Activated CD8-positive, alpha-beta memory T cell treated with anti-CD3 and anti-CD28 coated beads for 36 hours (primary cell): ENCODE measurements at regions not wholly inside any gene's neighbourhood (a gene's known extent, or its start where the extent isn't known, plus 50 kb on each side); places are given as distances from the start of the nearest gene placed in this dataset.
"Not testable (repeated sequence)": the region's sequence is repeated elsewhere in the genome, so short reads cannot be mapped to it uniquely, and the experiment has no call there.

Experiments used
- CTCF ChIA-PET: fragments of 350-600 bp; sonication (Branson Sonifier 250); formaldehyde crosslinking; loops from one replicate; lab custom pipeline; 2021; ENCODE audit warnings: antibody characterized with exemption; lab: Charles Lee
- POLR2A ChIA-PET: fragments of 350-600 bp; sonication (Branson Sonifier 250); formaldehyde crosslinking; loops from one replicate; lab custom pipeline; 2021; ENCODE audit warnings: antibody characterized with exemption; lab: Charles Lee

DNA sequence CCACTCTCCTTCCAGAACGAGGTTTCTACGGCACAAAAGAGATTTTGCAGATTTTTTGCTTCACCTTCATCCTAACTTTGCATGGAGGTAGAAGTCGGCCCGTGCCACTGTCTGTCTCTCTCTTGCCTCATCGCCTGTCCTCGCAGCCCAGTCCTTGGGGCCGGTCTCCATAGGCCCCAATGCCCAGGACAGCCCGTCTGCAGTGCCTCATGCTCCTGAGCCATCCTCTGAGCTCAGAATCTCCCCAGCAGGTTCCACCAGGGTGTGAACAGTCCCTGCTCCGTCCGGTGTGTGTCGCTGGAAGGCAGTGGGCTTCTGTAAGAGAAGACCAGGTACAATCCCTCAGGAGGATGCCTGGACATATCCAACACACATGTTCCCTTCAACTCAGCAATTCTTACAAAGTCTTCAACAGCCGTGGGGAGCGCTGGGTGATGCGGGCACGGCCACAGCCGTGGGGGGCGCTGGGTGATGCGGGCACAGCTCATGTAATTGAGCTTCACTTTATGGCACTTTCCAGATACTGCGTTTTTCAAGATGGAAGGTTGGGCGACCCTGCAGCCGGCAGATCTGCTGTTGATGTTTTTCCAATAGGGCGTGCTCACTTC lies 231.9 kb downstream of the DLL1 start:
- ChIA-PET POLR2A (no interaction called here), CTCF (no interaction called here)

DNA sequence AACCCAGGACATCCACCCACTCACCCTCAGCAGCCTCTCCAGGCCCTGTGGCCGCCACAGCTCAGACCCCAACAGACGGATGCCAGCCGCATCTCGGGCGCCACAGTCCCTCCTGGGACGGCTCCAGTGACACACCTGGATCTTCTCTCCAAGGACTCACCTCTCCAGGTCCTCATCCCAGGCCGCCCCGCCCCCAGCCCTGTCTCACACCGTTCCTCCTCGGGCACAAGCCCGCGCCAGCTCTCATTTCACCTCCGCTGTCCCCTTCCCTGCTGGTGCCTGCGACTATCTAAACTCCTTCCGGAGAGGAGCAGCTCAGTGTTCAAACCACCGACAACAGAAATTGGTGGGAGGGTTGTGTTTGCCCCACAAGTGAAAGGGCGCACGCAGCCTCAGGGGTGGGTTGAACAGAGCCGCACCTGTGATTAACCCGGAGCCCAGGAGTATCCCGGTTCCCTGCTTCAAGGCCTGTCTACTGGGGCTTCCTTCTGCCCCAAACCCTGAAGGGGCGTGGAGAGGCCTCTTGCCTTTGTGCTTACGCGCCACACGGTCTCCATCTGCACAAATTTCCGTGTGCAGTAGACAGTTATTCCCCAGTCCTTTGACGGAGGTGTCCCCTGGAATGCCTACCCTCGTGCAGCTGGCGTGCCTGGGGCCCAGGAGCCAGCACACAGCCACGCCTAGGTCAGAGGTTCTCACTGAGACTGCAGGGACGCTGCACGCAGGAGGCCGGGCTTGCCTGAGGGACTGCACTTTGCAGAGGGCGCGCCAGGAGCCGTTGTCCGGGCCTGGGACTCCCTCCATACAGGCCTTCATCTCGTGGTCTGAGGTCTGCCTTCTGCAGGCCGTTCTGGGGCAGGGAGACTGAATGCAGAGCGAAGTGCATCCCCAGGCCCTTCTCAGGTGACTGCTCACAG lies 232.7 kb downstream of the DLL1 start:
- ChIA-PET POLR2A (no interaction called here), CTCF (no interaction called here)

DNA sequence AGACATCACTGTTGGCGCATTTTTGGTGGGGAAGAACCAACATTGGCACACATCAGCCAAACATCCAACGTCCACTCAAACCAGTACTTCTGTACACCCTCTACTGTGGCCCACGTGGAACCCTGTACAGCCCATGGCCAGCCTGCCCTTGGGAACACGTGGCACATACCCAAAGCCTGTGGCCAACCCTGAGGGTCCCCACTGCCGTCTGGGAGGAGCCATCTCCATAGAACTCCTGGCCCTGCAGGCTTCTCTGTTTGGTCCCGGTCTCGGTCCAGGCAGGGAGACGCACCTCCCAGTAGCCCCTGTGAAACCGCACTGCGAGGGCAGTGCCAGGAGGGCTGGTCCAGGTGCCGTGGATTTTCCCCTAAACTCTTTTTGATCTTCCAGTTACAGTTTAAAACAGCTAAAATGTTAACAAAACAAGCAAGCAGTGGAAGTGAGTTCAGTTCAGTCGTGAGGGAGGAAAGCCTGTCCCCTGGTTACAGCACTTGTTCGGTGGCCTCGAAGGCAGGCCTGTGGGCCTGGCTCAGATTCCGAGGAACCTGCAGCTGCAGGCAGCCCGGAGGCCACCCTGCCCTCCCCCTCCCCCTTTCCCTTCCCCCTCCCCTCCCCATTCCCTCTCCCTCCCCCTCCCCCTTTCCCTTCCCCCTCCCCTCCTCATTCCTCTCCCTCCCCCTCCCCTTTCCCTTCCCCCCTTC lies 233.7 kb downstream of the DLL1 start:
- CTCF ChIA-PET = no interaction called here

DNA sequence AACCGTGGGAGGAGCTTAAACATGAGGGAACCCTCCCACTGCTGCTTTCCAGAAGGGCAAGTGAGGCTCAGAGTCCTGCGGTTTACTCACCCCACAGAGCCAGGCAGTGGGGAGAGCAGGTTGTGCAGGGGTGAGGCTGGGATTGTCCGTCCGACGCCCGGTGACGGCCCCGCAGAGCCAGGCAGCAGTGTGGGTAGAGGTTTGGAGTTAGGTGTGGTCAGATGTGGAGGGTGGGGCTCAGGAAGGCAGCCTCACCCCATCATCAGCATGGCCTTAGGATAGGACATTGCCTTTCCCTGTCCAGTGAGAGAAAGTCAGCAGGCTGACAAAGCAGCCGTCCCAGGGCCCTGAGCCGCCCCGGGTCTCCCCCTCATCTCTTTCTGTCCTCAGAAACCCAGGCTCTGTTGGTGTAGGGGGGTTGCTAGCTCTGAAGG lies 234.6 kb downstream of the DLL1 start:
- CTCF ChIA-PET = no interaction called here
- POLR2A ChIA-PET = no interaction called here

More for the DNA sequence above, 233.7 kb downstream of the DLL1 start:
- POLR2A ChIA-PET = no interaction called here

DNA sequence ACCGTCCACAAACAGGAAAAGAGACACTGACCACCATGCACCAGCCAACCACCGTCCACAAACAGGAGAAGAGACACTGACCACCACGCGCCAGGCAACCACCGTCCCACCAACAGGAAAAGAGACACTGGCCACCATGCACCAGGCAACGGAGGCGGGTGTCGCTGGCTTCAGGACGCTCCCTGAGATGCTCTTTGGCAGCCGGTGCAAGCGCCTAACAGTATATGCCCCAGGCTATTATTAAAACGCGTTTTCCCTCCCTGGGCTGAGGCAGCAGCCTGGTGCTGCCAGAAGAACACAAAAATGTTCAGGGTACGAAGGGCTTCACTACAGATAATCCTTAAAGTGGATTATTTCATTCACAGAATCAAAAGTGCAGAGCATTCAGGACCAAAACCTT lies 235.1 kb downstream of the DLL1 start:
- POLR2A ChIA-PET, CTCF ChIA-PET: not testable (repeated sequence)

DNA sequence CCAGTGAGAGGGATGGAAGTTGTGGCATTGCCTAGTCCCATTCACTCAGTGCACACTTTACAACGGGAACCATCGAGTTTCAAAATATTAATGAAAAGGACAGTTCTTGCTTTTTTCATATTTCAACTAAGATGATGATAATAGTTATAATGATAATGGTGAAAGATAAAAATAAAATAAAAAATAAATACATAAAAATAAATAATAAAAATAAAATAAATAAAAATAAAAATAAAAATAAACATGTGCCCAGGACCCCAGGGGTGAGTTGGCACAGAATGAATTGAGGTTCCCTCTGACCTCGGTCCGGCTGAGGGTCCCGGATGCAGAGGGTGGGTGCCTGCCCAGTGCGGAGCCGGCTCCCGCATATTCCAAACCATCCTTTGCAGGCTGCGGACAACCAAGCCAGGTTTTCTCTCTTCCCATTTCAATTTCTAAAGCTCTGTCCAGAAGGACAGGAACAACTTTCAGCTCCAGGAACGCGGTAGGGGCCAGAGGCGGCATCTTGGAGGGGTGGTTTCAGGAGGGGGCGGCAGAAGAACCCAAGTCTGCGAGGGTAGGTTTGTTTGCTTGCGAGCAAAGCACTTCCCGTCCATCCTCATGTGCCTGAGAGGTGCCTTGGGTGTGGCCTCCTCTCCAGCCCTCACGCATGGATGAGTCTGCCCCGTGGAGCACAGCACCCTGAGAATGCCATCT lies 236.8 kb downstream of the DLL1 start:
- CTCF ChIA-PET = no interaction called here
- POLR2A ChIA-PET = no interaction called here

DNA sequence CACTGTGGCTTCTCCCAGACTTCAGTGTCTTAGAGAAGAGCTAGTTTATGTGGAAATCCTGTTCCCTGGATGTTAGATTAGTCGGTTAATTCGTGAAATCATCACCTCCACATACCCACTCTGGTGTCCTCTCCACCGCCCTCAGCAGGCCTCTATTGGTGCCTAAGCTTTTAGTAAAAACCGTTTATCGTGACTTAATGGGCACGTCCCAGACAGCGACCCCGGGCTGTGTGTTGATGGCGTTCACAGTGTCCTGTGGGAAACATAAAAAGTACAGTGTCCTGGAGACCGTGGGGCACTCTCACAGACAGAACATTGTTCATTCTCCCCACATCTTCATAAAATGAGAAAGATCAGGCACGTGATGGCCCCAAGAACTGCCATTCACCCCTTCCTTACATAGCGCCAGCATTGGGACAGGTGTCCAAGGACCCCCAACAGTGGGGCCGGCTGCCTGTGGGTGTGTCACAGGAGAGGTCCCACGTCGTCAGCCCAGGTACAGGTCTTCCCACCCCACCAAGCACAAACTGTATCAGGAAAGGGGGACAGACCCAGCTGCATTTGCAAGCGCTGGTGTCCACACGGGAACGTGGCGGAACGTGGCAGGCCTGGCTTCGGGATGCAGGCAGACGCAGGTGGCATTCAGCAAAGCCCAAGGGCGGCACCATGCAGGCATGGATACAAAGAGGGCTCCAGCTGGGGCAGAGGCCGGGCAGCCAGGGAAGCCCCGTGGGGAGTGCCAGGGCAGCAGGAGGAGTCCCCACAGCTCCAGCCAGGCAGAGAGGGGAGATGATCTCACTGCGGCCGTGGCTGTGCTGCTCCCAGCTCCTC lies 237.7 kb downstream of the DLL1 start:
- POLR2A ChIA-PET = no interaction called here
- CTCF ChIA-PET = no interaction called here

DNA sequence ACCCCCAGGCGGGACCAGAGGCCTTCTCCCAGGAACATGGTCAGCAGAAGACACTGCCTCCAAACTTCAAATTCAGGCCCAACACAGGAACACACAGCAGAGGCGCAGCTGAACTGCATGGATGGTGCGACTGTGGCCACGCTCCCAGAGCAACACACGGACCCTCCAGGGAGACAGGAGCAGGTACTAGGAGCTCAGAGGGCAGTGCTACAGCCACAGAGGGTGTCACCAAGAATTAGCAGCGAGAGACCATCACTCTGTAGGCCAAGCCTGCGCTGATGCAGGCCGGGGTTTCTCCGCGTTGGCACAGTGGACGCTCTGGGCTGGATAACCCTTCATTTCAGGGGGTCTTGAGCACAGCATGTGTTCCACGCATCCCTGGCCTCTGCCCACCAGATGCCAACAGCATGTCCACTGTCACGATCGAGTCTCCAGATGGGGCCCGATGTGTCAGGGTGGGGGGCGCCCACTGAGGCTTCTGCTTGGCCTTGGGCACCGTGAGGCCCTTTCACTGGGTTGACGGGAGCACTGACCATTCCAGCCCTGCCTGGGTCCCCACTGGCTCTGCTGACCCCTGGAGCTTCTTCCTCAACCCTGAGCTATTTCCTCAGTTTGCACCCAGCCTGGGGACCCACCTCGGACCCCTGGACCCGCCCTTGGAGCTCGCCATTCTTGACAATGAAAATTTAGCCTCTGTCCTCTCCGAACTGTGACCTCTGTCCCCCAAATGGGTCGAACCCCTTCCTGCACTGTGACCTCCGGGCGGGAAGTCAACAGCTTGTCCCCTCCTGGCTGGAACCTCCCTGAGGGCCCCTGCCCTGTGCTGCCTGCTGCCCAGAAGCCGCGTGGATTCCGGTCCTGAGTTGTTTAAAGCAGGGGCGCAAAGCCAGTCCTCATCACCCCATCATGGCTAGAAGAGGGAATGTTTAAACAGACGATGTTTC lies 239.4 kb downstream of the DLL1 start:
- ChIA-PET CTCF (no interaction called here), POLR2A (no interaction called here)

DNA sequence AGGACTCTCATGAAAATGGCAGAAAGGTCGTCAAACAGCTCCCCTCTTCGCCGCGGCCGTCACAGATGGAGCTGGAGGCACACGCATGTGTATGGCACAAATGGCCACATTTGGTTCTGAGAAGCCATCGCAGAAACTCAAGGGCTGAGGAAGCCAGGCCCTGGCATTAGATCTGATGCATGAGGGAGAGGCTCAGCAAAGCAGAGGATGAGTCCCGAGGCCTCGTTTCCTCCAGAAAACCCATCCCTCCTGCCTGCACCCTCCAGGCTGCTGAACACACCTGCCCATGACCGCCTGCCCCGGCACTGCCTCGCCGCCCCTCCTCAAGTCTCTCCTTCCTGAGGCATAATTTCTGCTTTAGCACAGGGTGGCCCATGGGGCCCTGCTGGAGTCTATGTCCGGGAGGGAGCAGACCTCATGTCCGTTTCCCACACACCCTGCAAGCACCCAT lies 240.3 kb downstream of the DLL1 start:
- CTCF ChIA-PET = no interaction called here
- POLR2A ChIA-PET = no interaction called here

DNA sequence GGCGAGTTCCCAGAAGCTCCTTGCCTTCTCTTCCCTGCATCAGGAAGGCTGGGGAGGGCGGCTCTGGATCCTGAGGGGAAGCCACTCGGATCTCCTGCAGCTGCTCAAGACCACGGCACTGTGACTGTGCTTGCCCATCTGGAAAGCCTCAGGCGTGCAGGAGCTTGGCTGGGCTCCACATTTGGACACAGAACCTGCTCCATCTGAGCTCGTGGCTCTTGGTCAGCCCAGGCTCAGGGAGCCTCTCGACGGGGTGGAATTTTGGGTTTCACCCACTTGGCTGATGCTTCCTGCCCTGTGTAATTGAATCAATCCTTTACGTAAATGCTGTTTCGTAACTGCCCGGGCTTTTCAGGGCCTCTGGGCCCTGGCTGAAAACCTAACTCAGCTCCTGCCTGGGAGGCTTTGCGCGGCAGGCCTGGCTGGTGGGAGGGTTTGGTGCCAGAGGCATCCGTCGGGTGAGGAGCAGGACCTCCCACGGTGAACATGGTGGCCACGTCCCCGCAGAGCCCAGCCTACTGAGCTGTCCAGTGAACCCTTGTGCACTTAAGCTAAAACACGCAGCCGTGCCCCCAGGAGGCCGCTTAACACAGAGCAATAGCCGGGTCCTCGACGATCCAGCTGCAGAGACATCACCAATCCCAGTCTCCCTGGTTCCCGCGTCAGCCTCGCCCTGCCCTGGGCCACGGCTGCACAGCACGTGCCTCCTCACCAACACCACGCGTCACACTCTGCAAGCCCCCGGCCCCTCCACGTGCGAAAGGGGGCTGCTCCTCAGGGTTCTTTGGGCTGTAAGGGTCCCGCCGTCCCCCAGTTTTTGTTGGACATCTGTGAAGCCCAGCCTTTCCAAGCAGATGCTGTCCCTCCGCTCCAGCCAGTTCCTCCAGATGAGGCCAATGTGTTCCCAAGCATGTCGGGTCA lies 241.0 kb downstream of the DLL1 start:
- CTCF ChIA-PET = no interaction called here
- POLR2A ChIA-PET = no interaction called here

DNA sequence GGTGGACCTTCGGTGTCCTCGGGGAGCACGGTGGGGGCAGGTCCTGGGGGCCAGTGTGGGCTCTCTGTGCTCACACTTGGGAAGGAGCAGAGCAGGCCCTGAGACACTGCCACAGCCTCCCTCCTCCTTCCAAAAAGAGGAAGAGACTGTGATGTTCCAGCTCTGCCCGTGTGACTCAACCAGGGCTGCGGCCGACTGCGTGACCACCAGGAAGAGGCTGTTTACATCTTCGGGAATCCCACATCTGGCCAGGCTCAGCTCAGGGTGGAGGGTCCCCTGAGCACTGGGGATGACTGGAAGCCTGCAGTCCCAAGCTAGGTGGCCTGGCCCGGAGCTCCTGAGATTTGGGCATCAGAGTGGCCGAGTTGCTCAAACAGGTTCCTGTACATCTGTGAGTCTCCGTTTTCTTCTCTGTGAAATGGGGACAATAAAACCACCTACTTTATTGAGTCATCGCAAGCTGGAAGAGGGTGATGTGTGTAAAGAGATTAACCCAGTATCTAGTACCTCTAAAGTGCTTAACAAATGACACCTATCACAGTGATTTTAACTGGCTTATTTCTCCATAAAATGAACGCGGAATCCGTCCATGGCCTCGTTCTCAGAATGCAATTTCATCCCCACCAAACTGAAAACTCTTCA lies 242.1 kb downstream of the DLL1 start:
- CTCF ChIA-PET = no interaction called here
- POLR2A ChIA-PET = no interaction called here

DNA sequence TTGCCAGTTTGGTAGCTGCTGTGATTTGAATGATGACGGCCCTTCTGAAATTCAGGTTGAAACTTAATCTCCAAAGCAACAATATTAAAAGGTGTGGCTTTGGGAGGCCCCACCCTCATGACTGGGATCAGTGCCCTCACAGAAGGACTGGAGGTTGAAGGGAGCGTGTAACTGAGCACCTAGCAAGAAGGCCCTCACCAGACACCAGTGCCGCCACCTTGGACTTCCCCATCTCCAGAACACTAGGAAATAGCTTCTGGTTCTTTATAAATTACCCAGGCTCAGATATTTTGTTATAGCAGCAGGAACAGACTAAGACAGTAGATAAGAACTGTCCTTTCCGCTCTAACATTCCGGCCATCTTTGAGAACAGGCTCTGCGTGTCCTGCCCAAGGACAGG lies 243.1 kb downstream of the DLL1 start:
- POLR2A ChIA-PET = no interaction called here
- CTCF ChIA-PET = no interaction called here

DNA sequence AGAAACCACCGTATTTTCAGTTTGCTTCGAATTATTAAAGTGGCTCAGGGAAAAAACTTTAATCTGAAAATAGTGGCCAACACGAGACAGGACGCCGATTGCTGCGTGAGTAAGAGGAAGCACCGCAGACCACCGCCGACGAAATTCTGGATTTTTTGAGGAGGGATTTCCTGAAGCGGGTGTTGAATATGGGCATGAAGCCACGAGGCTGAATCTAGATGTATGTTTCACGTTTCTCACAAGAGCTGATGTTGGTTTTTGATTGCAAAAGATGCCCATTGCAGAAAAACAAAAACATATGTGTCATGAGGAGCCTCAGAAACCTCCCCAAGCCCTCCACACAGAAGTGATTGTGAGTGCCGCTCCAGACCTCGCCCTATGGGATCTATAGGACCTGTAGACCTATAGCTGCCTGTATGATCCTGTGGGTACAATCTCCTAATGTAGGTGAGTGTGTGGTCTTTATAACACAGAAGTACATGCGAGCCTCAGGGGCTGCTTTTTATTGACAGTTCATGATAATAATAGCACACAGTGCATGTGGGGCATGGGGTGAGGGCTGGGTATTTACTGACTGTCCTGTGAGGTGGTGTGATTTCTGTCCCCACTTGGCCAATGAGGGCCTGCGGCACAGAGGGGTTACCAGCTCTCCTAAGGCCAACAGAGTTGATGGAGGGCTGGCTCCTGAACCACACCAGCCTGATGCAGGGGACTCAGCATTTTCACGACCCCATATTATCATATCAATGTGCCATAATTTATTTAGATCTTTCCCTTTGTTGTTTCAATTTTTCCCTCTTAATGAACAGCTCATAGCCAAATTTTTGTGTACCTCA lies 243.9 kb downstream of the DLL1 start:
- ChIA-PET CTCF (no interaction called here), POLR2A (no interaction called here)

DNA sequence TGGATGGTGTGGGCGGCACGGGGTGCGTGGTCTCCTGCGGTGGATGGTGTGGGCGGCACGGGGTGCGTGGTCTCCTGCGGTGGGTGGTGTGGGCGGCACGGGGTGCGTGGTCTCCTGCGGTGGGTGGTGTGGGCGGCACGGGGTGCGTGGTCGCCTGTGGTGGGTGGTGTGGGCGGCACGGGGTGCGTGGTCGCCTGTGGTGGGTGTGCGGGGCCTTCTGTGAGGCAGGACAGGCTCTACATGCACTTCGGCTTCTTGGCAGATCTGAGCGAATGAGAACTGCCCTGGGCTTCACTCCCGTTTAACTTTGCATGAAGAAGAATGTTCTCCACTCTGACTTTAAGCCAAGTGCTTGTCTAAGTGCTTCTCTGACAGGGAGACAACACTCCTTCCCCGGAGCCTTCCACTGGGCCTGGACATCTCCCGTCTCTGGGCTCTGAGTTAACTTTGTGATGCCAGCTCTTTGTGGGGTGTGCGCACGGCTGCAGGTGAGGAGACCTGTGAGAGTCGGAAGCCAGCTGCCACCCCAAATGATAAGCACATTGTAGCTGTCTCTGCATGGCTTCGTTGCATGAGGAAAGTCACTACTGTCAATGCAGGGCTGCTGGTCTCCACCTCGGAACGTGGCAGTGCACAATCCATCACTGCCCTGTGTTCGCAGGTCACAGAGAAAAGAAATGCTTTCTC lies 244.8 kb downstream of the DLL1 start:
- ChIA-PET CTCF (no interaction called here), POLR2A (no interaction called here)

DNA sequence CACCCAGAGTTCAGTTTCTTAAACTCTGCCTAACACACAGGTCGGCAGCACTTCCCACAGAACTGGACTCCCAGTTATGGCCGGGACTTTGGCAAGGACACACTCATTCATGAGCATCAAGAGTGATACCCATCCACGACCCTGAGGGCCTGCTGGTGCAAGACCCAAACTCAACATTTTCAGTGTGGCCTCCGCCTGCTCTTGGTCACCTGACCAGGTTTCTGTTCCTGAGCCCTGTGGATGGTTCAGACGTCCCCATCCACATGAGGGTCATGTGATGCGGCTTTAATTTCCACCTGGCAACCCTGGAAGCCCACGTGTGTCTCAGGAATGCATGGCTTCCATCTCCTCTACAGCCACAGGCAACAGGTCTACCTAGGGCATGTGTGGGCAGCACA lies 245.3 kb downstream of the DLL1 start:
- CTCF ChIA-PET = no interaction called here
- POLR2A ChIA-PET = no interaction called here
